Right atrium auricular region (tissue), 2 donors: ENCODE measurements at regions not wholly inside any gene's neighbourhood (a gene's known extent, or its start where the extent isn't known, plus 50 kb on each side); places are given as distances from the start of the nearest gene placed in this dataset.
A peak's percentile ranks its signal among the peaks of the same experiment; 100 is the strongest.

ENCODE experiments used
- DNase-seq: peaks from one replicate; pipeline ENCODE4 v3.0.0-alpha.2; 2019; ENCODE audit warnings: low spot score
- H3K27ac ChIP-seq, 2 donors: fragments of 200-600 bp; sonication (generic); 1 replicate in 1 of 2; 2 replicates in 1 of 2; pipeline ENCODE4 v1.5.1; 2016 to 2019
- H3K27me3 ChIP-seq, 2 donors: fragments of 200-600 bp; sonication (generic); one replicate each; pipeline versions ENCODE4 v1.5.1 to v1.6.0; 2017 to 2019
- H3K36me3 ChIP-seq: fragments of 200-600 bp; sonication (generic); one replicate; pipeline ENCODE4 v1.5.1; 2016
- H3K4me1 ChIP-seq, 2 donors: fragments of 200-600 bp; sonication (generic); one replicate each; pipeline versions ENCODE4 v1.5.1 to v1.6.0; 2017 to 2019
- H3K4me3 ChIP-seq, 2 donors: fragments of 200-600 bp; sonication (generic); 1 replicate in 1 of 2; 2 replicates in 1 of 2; pipeline ENCODE4 v1.5.1; 2017 to 2019; ENCODE audit warnings: mild to moderate bottlenecking in 1 of 2, moderate library complexity in 1 of 2
- H3K9me3 ChIP-seq, 2 donors: fragments of 200-600 bp; sonication (generic); one replicate each; pipeline ENCODE4 v1.5.1; 2019
- CTCF ChIP-seq, 2 donors: fragments of 200-600 bp; sonication (generic); IDR thresholded peaks; one replicate each; pipeline ENCODE4 v1.5.1; 2019; ENCODE audit warnings: antibody characterized with exemption in 2 of 2

GRCh38 chr10:71090330-71090729 is 122.0 kb upstream of the UNC5B start:
- Histone ChIP-seq H3K27me3 (no peaks in the 10 kb centered on the region), H3K9me3 (no peaks in the 10 kb centered on the region), H3K4me1 (peaks cover 0 to 5% of the 10 kb centered on the region in 2 donors), H3K4me3 (no peak overlapping the region), H3K36me3 (no peaks in the 10 kb centered on the region), H3K27ac (no peak overlapping the region)
- TF ChIP-seq CTCF (IDR thresholded peaks at IDR 0.05): no peak
- no peak for DNase-seq

GRCh38 chr10:71090801-71091200 is 121.6 kb upstream of the UNC5B start:
- peak; percentile 38 for DNase-seq

GRCh38 chr10:71092812-71093401 is 119.5 kb upstream of the UNC5B start:
- no peak overlapping the region for H3K4me3 ChIP-seq
- no peaks in the 10 kb centered on the region for H3K9me3 ChIP-seq
- no peak for TF ChIP-seq CTCF (IDR thresholded peaks at IDR 0.05)
- no peaks in the 10 kb centered on the region for H3K36me3 ChIP-seq
- DNase-seq: no peak
- no peaks in the 10 kb centered on the region for H3K27me3 ChIP-seq
- no peak overlapping the region for H3K27ac ChIP-seq
- peaks cover 0 to 5% of the 10 kb centered on the region in 2 donors for H3K4me1 ChIP-seq

More at GRCh38 chr10:71090801-71091200, 121.6 kb upstream of the UNC5B start:
- Histone ChIP-seq H3K4me3 (no peak overlapping the region), H3K9me3 (no peaks in the 10 kb centered on the region), H3K4me1 (peaks cover 0 to 5% of the 10 kb centered on the region in 2 donors), H3K27me3 (no peaks in the 10 kb centered on the region), H3K36me3 (no peaks in the 10 kb centered on the region), H3K27ac (no peak overlapping the region)
- TF ChIP-seq CTCF (IDR thresholded peaks at IDR 0.05): no peak

GRCh38 chr10:71093531-71093930 is 118.8 kb upstream of the UNC5B start:
- Histone ChIP-seq H3K9me3 (no peaks in the 10 kb centered on the region), H3K27me3 (no peaks in the 10 kb centered on the region), H3K4me1 (peaks cover 0 to 5% of the 10 kb centered on the region in 2 donors), H3K27ac (no peak overlapping the region), H3K4me3 (no peak overlapping the region), H3K36me3 (no peaks in the 10 kb centered on the region)
- peak; percentile 36 for DNase-seq
- TF ChIP-seq CTCF (IDR thresholded peaks at IDR 0.05): no peak

GRCh38 chr10:71094712-71095390 is 117.5 kb upstream of the UNC5B start:
- no peak for TF ChIP-seq CTCF (IDR thresholded peaks at IDR 0.05)
- no peak for DNase-seq

More at GRCh38 chr10:71094712-71095390, 117.5 kb upstream of the UNC5B start:
- peaks cover 0 to 5% of the 10 kb centered on the region in 2 donors for H3K4me1 ChIP-seq
- no peak overlapping the region for H3K27ac ChIP-seq
- no peak overlapping the region for H3K4me3 ChIP-seq
- H3K27me3 ChIP-seq: no peaks in the 10 kb centered on the region
- no peaks in the 10 kb centered on the region for H3K36me3 ChIP-seq
- H3K9me3 ChIP-seq: no peaks in the 10 kb centered on the region
